Glutamatergic neuron (in vitro differentiated cells): ENCODE measurements at regions not wholly inside any gene's neighbourhood (a gene's known extent, or its start where the extent isn't known, plus 50 kb on each side); places are given as distances from the start of the nearest gene placed in this dataset.

Experiments
- DNase-seq: peaks from one replicate; pipeline ENCODE4 v3.0.0; 2022
- H3K27ac Mint-ChIP-seq: one replicate; pipeline ENCODE4 v1.8.0; 2020; ENCODE audit warnings: mild to moderate bottlenecking, mixed read lengths, inconsistent platforms; ENCODE audit not compliant: unreplicated experiment
- H3K27me3 Mint-ChIP-seq: one replicate; pipeline ENCODE4 v1.8.0; 2020; ENCODE audit warnings: mild to moderate bottlenecking, moderate library complexity, mixed read lengths, inconsistent platforms; ENCODE audit not compliant: unreplicated experiment
- H3K36me3 Mint-ChIP-seq: one replicate; pipeline ENCODE4 v1.8.0; 2020; ENCODE audit warnings: mild to moderate bottlenecking, mixed read lengths, inconsistent platforms; ENCODE audit not compliant: unreplicated experiment
- H3K4me1 Mint-ChIP-seq: one replicate; pipeline ENCODE4 v1.8.0; 2020; ENCODE audit warnings: mild to moderate bottlenecking, low read depth, mixed read lengths, inconsistent platforms; ENCODE audit not compliant: unreplicated experiment
- H3K4me3 Mint-ChIP-seq: one replicate; pipeline ENCODE4 v1.8.0; 2020; ENCODE audit warnings: mild to moderate bottlenecking, mixed read lengths, inconsistent platforms; ENCODE audit not compliant: unreplicated experiment
- H3K9me3 Mint-ChIP-seq: one replicate; pipeline ENCODE4 v1.8.0; 2020; ENCODE audit warnings: mild to moderate bottlenecking, moderate library complexity, mixed read lengths, inconsistent platforms; ENCODE audit not compliant: unreplicated experiment
- CTCF ChIP-seq: fragments of 200-600 bp; sonication (generic); IDR thresholded peaks from one replicate; pipeline ENCODE4 v1.5.0; 2021; ENCODE audit not compliant: partially characterized antibody, unreplicated experiment

GRCh38 chr4:26163425-26164362 lies 157.1 kb upstream of the RBPJ start:
- Mint-ChIP-seq H3K4me3 (no peak overlapping the region), H3K9me3 (no peaks in the 10 kb centered on the region), H3K4me1 (no peaks in the 10 kb centered on the region), H3K27ac (no peak overlapping the region), H3K36me3 (no peaks in the 10 kb centered on the region), H3K27me3 (no peaks in the 10 kb centered on the region)
- no peak for DNase-seq
- no peak for TF ChIP-seq CTCF

GRCh38 chr4:26171501-26171900 lies 149.3 kb upstream of the RBPJ start:
- Mint-ChIP-seq H3K36me3 (no peaks in the 10 kb centered on the region), H3K9me3 (no peaks in the 10 kb centered on the region), H3K27ac (no peak overlapping the region), H3K27me3 (peaks cover 2% of the 10 kb centered on the region), H3K4me3 (no peak overlapping the region), H3K4me1 (peaks cover 8% of the 10 kb centered on the region)
- TF ChIP-seq CTCF: no peak
- DNase-seq: no peak

GRCh38 chr4:26171941-26172340 lies 148.9 kb upstream of the RBPJ start:
- Mint-ChIP-seq H3K36me3 (no peaks in the 10 kb centered on the region), H3K4me3 (no peak overlapping the region), H3K4me1 (peaks cover 8% of the 10 kb centered on the region), H3K9me3 (no peaks in the 10 kb centered on the region), H3K27me3 (peaks cover 2% of the 10 kb centered on the region), H3K27ac (no peak overlapping the region)
- TF ChIP-seq CTCF: no peak
- DNase-seq: no peak

GRCh38 chr4:26173619-26174018 lies 147.2 kb upstream of the RBPJ start:
- DNase-seq: no peak
- Mint-ChIP-seq H3K9me3 (no peaks in the 10 kb centered on the region), H3K27ac (no peak overlapping the region), H3K4me1 (peaks cover 8% of the 10 kb centered on the region), H3K4me3 (no peak overlapping the region), H3K36me3 (no peaks in the 10 kb centered on the region), H3K27me3 (peaks cover 2% of the 10 kb centered on the region)
- no peak for TF ChIP-seq CTCF

- Mint-ChIP-seq H3K4me1 (peaks cover 8% of the 10 kb centered on the region), H3K27ac (no peak overlapping the region), H3K36me3 (no peaks in the 10 kb centered on the region), H3K27me3 (peaks cover 2% of the 10 kb centered on the region), H3K4me3 (no peak overlapping the region), H3K9me3 (no peaks in the 10 kb centered on the region)
- no peak for DNase-seq
- TF ChIP-seq CTCF: no peak
Observed at GRCh38 chr4:26174027-26174426, 146.8 kb upstream of the RBPJ start.
